ENCODE measurements at regions not wholly inside any gene's neighbourhood (a gene's known extent, or its start where the extent isn't known, plus 50 kb on each side); places are given as distances from the start of the nearest gene placed in this dataset.
"Not testable (repeated sequence)": the region's sequence is repeated elsewhere in the genome, so short reads cannot be mapped to it uniquely, and the experiment has no call there.

- no peak for DNase-seq (ENCODE audit: low read depth, low spot score)
Measured at GRCh38 chr2:136288249-136288648, 170.3 kb upstream of the CXCR4 start.

- no peak for DNase-seq (ENCODE audit: low read depth, low spot score)
Measured at GRCh38 chr2:136286423-136286822, 168.5 kb upstream of the CXCR4 start.

GRCh38 chr2:136284226-136285119 lies 166.5 kb upstream of the CXCR4 start:
- no peak for DNase-seq (ENCODE audit: low read depth, low spot score)

GRCh38 chr2:136282251-136282650 lies 164.3 kb upstream of the CXCR4 start:
- no peak for DNase-seq (ENCODE audit: low read depth, low spot score)

GRCh38 chr2:136281281-136282114 lies 163.5 kb upstream of the CXCR4 start:
- DNase-seq (ENCODE audit: low read depth, low spot score) = no peak

GRCh38 chr2:136266346-136266745 lies 148.4 kb upstream of the CXCR4 start:
- DNase-seq (ENCODE audit: low read depth, low spot score) = not testable (repeated sequence)

GRCh38 chr2:136259551-136259950 lies 141.6 kb upstream of the CXCR4 start:
- DNase-seq (ENCODE audit: low read depth, low spot score) = no peak

- DNase-seq (ENCODE audit: low read depth, low spot score) = no peak
Measured at GRCh38 chr2:136257893-136258292, 139.9 kb upstream of the CXCR4 start.

- DNase-seq (ENCODE audit: low read depth, low spot score) = no peak
Measured at GRCh38 chr2:136255648-136256461, 137.9 kb upstream of the CXCR4 start.

- no peak for DNase-seq (ENCODE audit: low read depth, low spot score)
Measured at GRCh38 chr2:136255127-136255526, 137.2 kb upstream of the CXCR4 start.

GRCh38 chr2:136254681-136255080 lies 136.7 kb upstream of the CXCR4 start:
- no peak for DNase-seq (ENCODE audit: low read depth, low spot score)

GRCh38 chr2:136253288-136254004 lies 135.5 kb upstream of the CXCR4 start:
- no peak for DNase-seq (ENCODE audit: low read depth, low spot score)

GRCh38 chr2:136251885-136252585 lies 134.1 kb upstream of the CXCR4 start:
- DNase-seq (ENCODE audit: low read depth, low spot score) = no peak

GRCh38 chr2:136251197-136251884 lies 133.4 kb upstream of the CXCR4 start:
- no peak for DNase-seq (ENCODE audit: low read depth, low spot score)

GRCh38 chr2:136250131-136250530 lies 132.2 kb upstream of the CXCR4 start:
- DNase-seq (ENCODE audit: low read depth, low spot score) = no peak

GRCh38 chr2:136248907-136249306 lies 131.0 kb upstream of the CXCR4 start:
- DNase-seq (ENCODE audit: low read depth, low spot score) = no peak

GRCh38 chr2:136248242-136248641 lies 130.3 kb upstream of the CXCR4 start:
- DNase-seq (ENCODE audit: low read depth, low spot score) = peak; percentile 61

GRCh38 chr2:136247204-136247950 lies 129.4 kb upstream of the CXCR4 start:
- DNase-seq (ENCODE audit: low read depth, low spot score) = no peak

GRCh38 chr2:136246086-136246669 lies 128.2 kb upstream of the CXCR4 start:
- DNase-seq (ENCODE audit: low read depth, low spot score) = peak; percentile 73

All from astrocyte of the hippocampus (primary cell).